ENCODE measurements at regions not wholly inside any gene's neighbourhood (a gene's known extent, or its start where the extent isn't known, plus 50 kb on each side); places are given as distances from the start of the nearest gene placed in this dataset.

GRCh38 chr12:124624823-124625222 lies 57.4 kb upstream of the NCOR2 start:
- no peaks in the 10 kb centered on the region for H3F3A ChIP-seq (ENCODE audit: control insufficient read depth, insufficient read depth)
- no peak overlapping the region for H3K27ac ChIP-seq (ENCODE audit: low read depth, low read length)
- no peak overlapping the region for H3K4me3 ChIP-seq (ENCODE audit: low read length)
- TF ChIP-seq CTCF (IDR thresholded peaks at IDR 0.05; ENCODE audit: low read depth, low read length, poor library complexity, severe bottlenecking) (no peak), EZH2phosphoT487 (IDR thresholded peaks at IDR 0.05; ENCODE audit: borderline replicate concordance, low read length) (no peak)
- H3K9me3 ChIP-seq (ENCODE audit: control insufficient read depth, insufficient read depth, low read length): no peaks in the 10 kb centered on the region
- peaks cover 19% of the 10 kb centered on the region; the same call in 1 of the 2 replicates for H3K27me3 ChIP-seq (ENCODE audit: control insufficient read depth, low read length)
- no peaks in the 10 kb centered on the region for H3K36me3 ChIP-seq (ENCODE audit: control insufficient read depth, low read length)
- no peaks in the 10 kb centered on the region for H3K79me2 ChIP-seq (ENCODE audit: control insufficient read depth, low read length)
- H4K20me1 ChIP-seq (ENCODE audit: control insufficient read depth, insufficient read depth, low read depth, low read length): no peaks in the 10 kb centered on the region
- no peaks in the 10 kb centered on the region for H3K4me1 ChIP-seq (ENCODE audit: control insufficient read depth, low read length)
- no peaks in the 10 kb centered on the region for H3K9me2 ChIP-seq (replicated peaks; ENCODE audit: control insufficient read depth, low read length)
- H3K4me2 ChIP-seq (ENCODE audit: low read length): no peak overlapping the region

- no peaks in the 10 kb centered on the region for H3K36me3 ChIP-seq (ENCODE audit: control insufficient read depth, low read length)
- no peaks in the 10 kb centered on the region for H4K20me1 ChIP-seq (ENCODE audit: control insufficient read depth, insufficient read depth, low read depth, low read length)
- H3K4me1 ChIP-seq (ENCODE audit: control insufficient read depth, low read length): no peaks in the 10 kb centered on the region
- no peaks in the 10 kb centered on the region for H3F3A ChIP-seq (ENCODE audit: control insufficient read depth, insufficient read depth)
- H3K9me2 ChIP-seq (replicated peaks; ENCODE audit: control insufficient read depth, low read length): no peaks in the 10 kb centered on the region
- H3K4me2 ChIP-seq (ENCODE audit: low read length): no peak overlapping the region
- H3K27ac ChIP-seq (ENCODE audit: low read depth, low read length): no peak overlapping the region
- H3K9me3 ChIP-seq (ENCODE audit: control insufficient read depth, insufficient read depth, low read length): no peaks in the 10 kb centered on the region
- H3K79me2 ChIP-seq (ENCODE audit: control insufficient read depth, low read length): no peaks in the 10 kb centered on the region
- H3K4me3 ChIP-seq (ENCODE audit: low read length): no peak overlapping the region
- no peak for TF ChIP-seq EZH2phosphoT487 (IDR thresholded peaks at IDR 0.05; ENCODE audit: borderline replicate concordance, low read length)
- TF ChIP-seq CTCF (IDR thresholded peaks at IDR 0.05; ENCODE audit: low read depth, low read length, poor library complexity, severe bottlenecking): no peak
- peaks cover 19% of the 10 kb centered on the region; the same call in 1 of the 2 replicates for H3K27me3 ChIP-seq (ENCODE audit: control insufficient read depth, low read length)
These were observed 56.1 kb upstream of the NCOR2 start for GRCh38 chr12:124623344-124624035.

GRCh38 chr12:124622764-124623163 lies 55.4 kb upstream of the NCOR2 start:
- H3K36me3 ChIP-seq (ENCODE audit: control insufficient read depth, low read length): no peaks in the 10 kb centered on the region
- no peaks in the 10 kb centered on the region for H3K9me2 ChIP-seq (replicated peaks; ENCODE audit: control insufficient read depth, low read length)
- H3F3A ChIP-seq (ENCODE audit: control insufficient read depth, insufficient read depth): no peaks in the 10 kb centered on the region
- H3K4me3 ChIP-seq (ENCODE audit: low read length): no peak overlapping the region
- no peak overlapping the region for H3K4me2 ChIP-seq (ENCODE audit: low read length)
- H4K20me1 ChIP-seq (ENCODE audit: control insufficient read depth, insufficient read depth, low read depth, low read length): no peaks in the 10 kb centered on the region
- no peak overlapping the region for H3K27ac ChIP-seq (ENCODE audit: low read depth, low read length)
- TF ChIP-seq EZH2phosphoT487 (IDR thresholded peaks at IDR 0.05; ENCODE audit: borderline replicate concordance, low read length) (no peak), CTCF (IDR thresholded peaks at IDR 0.05; ENCODE audit: low read depth, low read length, poor library complexity, severe bottlenecking) (no peak)
- H3K4me1 ChIP-seq (ENCODE audit: control insufficient read depth, low read length): no peaks in the 10 kb centered on the region
- H3K79me2 ChIP-seq (ENCODE audit: control insufficient read depth, low read length): no peaks in the 10 kb centered on the region
- no peaks in the 10 kb centered on the region for H3K9me3 ChIP-seq (ENCODE audit: control insufficient read depth, insufficient read depth, low read length)
- H3K27me3 ChIP-seq (ENCODE audit: control insufficient read depth, low read length): peaks cover 19% of the 10 kb centered on the region; the same call in 1 of the 2 replicates

All from DOHH2 (cell line).